Transverse colon (tissue), 4 donors: ENCODE measurements at regions not wholly inside any gene's neighbourhood (a gene's known extent, or its start where the extent isn't known, plus 50 kb on each side); places are given as distances from the start of the nearest gene placed in this dataset.

Source experiments
- DNase-seq: peaks from one replicate; pipeline ENCODE4 v3.0.0-alpha.2; 2019
- H3K27ac ChIP-seq, 4 donors: fragments of 200-600 bp; sonication (generic); 2 replicates each; pipeline ENCODE4 v1.5.1; 2016 to 2018; ENCODE audit warnings: inconsistent platforms in 4 of 4
- H3K27me3 ChIP-seq: fragments of 200-600 bp; sonication (generic); 2 replicates; pipeline ENCODE4 v1.5.1; 2017; ENCODE audit warnings: inconsistent platforms
- H3K36me3 ChIP-seq, 4 donors: fragments of 200-600 bp; sonication (generic); 2 replicates each; pipeline ENCODE4 v1.5.1; 2017 to 2019; ENCODE audit warnings: inconsistent platforms in 4 of 4
- H3K4me1 ChIP-seq, 4 donors: fragments of 200-600 bp; sonication (generic); 2 replicates each; pipeline ENCODE4 v1.5.1; 2017 to 2020; ENCODE audit warnings: inconsistent platforms in 4 of 4
- H3K4me3 ChIP-seq, 4 donors: fragments of 200-600 bp; sonication (generic); 1 replicate in 1 of 4; 2 replicates in 3 of 4; pipeline versions ENCODE4 v1.5.1 to v1.6.1; 2017 to 2019; ENCODE audit warnings: inconsistent platforms in 4 of 4
- H3K9me3 ChIP-seq, 2 donors: fragments of 200-600 bp; sonication (generic); 2 replicates each; pipeline ENCODE4 v1.5.1; 2017 to 2019; ENCODE audit warnings: inconsistent platforms in 2 of 2
- EP300 ChIP-seq: sonication (generic); formaldehyde crosslinking; IDR thresholded peaks from one replicate; pipeline ENCODE4 v1.6.1; 2017; ENCODE audit warnings: antibody characterized with exemption, low read depth
- POLR2A ChIP-seq: fragments of 450-650 bp; IDR thresholded peaks from one replicate; pipeline ENCODE4 v1.6.1; 2016; ENCODE audit warnings: antibody characterized with exemption, mild to moderate bottlenecking, moderate library complexity
- POLR2AphosphoS5 ChIP-seq, 3 donors: sonication (generic); formaldehyde crosslinking; IDR thresholded peaks; one replicate each; pipeline ENCODE4 v1.6.1; 2016; ENCODE audit warnings: antibody characterized with exemption in 3 of 3
- WGBS, 2 donors: methylation state at CpG; one replicate each; pipeline ENCODE4 v1.1.5; 2018; ENCODE audit warnings: low coverage in 1 of 2; 5-methylcytosine and 5-hydroxymethylcytosine counted together
- in situ Hi-C, 4 donors: fragments of 200-750 bp; cut with MboI; loops; one replicate each; pipeline versions ENCODE4 v1.15.0 to v1.15.1; 2017; ENCODE audit warnings: low sequenced_read_pairs in 3 of 4, low pct_ligation_motif_present in 1 of 4, low pct_unique_long_range_greater_than_20kb in 1 of 4
- intact Hi-C: fragments of 100-400 bp; cut with DNase I; formaldehyde crosslinking; loops from one replicate; pipeline ENCODE4 v1.15.1; 2023; ENCODE audit warnings: low total_unique reads
- TF ChIP-seq, protein P1 (sequence below), 5 experiments: fragments of 200-600 bp in 3 of 5; fragments of 450-650 bp in 2 of 5; sonication (generic) in 3 of 5; IDR thresholded peaks; 1 replicate in 2 of 5; 2 replicates in 3 of 5; pipeline ENCODE4 v1.5.1; 2016 to 2017; ENCODE audit warnings: antibody characterized with exemption in 5 of 5, inconsistent platforms in 3 of 5, mild to moderate bottlenecking in 2 of 5, moderate library complexity in 1 of 5

DNA sequence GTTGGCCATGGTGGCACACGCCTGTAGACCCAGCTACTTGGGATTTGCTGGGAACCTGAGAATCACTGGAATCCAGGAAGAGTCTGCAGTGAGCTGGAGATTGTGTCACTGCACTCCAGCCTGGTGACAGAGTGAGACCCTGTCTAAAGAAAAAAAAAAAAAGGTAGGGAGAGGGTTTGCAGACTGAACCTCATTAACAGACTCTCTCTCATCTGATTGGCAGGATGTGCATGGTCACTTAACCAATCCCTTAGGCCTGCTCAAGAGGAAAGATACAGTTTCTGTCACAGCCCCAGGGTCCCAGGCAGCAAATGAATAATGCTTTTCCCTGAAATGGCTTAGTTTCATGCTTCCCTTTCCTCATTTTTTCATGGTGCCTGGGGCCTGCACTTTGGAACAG is 160.5 kb upstream of the KCNJ16 start:
- WGBS, 2 donors = 80 to 87% methylated on average over 1 of the region's 1 CpG
- no peak for TF ChIP-seq EP300
- TF ChIP-seq POLR2AphosphoS5 (IDR thresholded peaks at IDR 0.05) = no peak
- TF ChIP-seq, protein P1, sequence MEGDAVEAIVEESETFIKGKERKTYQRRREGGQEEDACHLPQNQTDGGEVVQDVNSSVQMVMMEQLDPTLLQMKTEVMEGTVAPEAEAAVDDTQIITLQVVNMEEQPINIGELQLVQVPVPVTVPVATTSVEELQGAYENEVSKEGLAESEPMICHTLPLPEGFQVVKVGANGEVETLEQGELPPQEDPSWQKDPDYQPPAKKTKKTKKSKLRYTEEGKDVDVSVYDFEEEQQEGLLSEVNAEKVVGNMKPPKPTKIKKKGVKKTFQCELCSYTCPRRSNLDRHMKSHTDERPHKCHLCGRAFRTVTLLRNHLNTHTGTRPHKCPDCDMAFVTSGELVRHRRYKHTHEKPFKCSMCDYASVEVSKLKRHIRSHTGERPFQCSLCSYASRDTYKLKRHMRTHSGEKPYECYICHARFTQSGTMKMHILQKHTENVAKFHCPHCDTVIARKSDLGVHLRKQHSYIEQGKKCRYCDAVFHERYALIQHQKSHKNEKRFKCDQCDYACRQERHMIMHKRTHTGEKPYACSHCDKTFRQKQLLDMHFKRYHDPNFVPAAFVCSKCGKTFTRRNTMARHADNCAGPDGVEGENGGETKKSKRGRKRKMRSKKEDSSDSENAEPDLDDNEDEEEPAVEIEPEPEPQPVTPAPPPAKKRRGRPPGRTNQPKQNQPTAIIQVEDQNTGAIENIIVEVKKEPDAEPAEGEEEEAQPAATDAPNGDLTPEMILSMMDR (IDR thresholded peaks at IDR 0.05) = no peak
- TF ChIP-seq POLR2A = no peak

DNA sequence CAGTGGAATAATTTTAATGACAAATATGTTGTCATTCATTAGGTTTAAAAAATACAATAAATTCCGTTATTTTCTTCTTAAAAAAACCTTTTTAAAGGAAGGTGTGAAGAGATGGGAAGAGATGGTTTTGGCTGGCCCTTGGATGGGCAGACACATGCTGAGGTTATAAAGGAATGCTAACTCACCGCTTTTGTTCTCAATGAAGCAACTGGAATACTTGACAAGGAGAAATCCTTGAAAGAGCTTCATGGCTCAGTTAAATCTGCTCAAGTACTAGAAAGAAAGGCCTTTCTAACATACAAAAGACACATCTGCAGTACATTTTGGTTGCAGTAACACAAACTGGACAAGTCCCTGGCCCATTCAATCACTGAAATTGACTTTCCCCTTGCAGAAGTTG is 158.3 kb upstream of the KCNJ16 start:
- in situ Hi-C loops = no loop called here
- H3K27ac ChIP-seq = no peak overlapping the region

More for the DNA sequence above, 160.5 kb upstream of the KCNJ16 start:
- intact Hi-C loops = loop anchor here (5.0 kb wide), 1 partner anchor 1998 kb away; no protein-coding TSS in a partner anchor
- H3K4me3 ChIP-seq = no peak overlapping the region
- in situ Hi-C loops = no loop called here
- no peaks in the 10 kb centered on the region for H3K27me3 ChIP-seq
- H3K27ac ChIP-seq = no peak overlapping the region
- no peaks in the 10 kb centered on the region for H3K36me3 ChIP-seq
- H3K4me1 ChIP-seq = no peaks in the 10 kb centered on the region
- no peaks in the 10 kb centered on the region for H3K9me3 ChIP-seq
- no peak for DNase-seq

DNA sequence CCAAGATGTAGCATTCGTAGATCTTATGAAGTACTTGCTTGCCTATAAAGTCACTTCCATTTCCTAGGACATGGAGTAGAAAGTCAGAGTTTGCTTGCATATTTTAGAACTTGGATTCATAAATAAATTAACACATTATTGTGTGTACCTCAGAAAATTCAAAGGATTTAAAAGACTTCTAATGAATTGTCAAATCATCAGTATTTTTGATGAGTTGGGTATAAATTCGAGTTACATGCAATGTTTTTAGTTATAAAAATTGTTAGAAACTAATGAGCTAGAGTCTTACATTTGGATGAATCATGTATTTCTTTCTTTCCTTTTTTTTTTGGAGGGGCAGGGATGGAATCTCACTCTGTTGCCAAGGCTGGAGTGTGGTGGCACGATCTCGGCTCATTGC is 156.9 kb upstream of the KCNJ16 start:
- in situ Hi-C loops (no loop called here), intact Hi-C loops (no loop called here)
- Histone ChIP-seq H3K4me3 (no peak overlapping the region), H3K27me3 (no peaks in the 10 kb centered on the region), H3K4me1 (no peaks in the 10 kb centered on the region), H3K27ac (no peak overlapping the region), H3K9me3 (no peaks in the 10 kb centered on the region), H3K36me3 (no peaks in the 10 kb centered on the region)
- DNase-seq = no peak
- no peak for TF ChIP-seq POLR2AphosphoS5 (IDR thresholded peaks at IDR 0.05)
- no peak for TF ChIP-seq POLR2A
- WGBS, 2 donors = 73 to 74% methylated on average over 4 of the region's 4 CpGs

More for the DNA sequence above, 158.3 kb upstream of the KCNJ16 start:
- H3K4me3 ChIP-seq = no peak overlapping the region
- 83 to 96% methylated on average over 2 of the region's 2 CpGs for WGBS, 2 donors
- intact Hi-C loops = no loop called here
- H3K36me3 ChIP-seq = no peaks in the 10 kb centered on the region
- H3K4me1 ChIP-seq = no peaks in the 10 kb centered on the region
- no peak for DNase-seq
- H3K27me3 ChIP-seq = no peaks in the 10 kb centered on the region
- H3K9me3 ChIP-seq = no peaks in the 10 kb centered on the region
- TF ChIP-seq POLR2AphosphoS5 (IDR thresholded peaks at IDR 0.05) (no peak), EP300 (no peak), POLR2A (no peak)
- TF ChIP-seq, protein P1 (IDR thresholded peaks at IDR 0.05) = no peak

DNA sequence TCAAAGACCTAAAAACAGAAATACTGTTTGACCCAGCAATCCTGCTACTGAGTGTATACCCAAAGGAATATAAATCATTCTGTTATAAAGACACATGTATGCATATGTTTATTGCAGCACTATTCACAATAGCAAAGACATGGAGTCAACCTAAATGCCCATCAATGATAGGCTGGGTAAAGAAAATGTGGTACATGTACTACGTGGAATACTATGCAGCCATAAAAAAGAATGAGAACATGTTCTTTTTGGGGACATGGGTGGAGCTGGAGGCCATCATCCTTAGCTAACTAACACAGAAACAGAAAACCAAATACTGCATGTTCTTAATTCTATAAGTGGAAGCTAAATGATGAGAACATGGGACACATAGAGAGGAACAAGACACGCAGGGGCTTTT is 155.2 kb upstream of the KCNJ16 start:
- TF ChIP-seq POLR2A (no peak), POLR2AphosphoS5 (IDR thresholded peaks at IDR 0.05) (no peak)
- TF ChIP-seq, protein P1 (IDR thresholded peaks at IDR 0.05) = no peak
- intact Hi-C loops = no loop called here
- DNase-seq = no peak
- Histone ChIP-seq H3K27me3 (no peaks in the 10 kb centered on the region), H3K36me3 (no peaks in the 10 kb centered on the region), H3K4me1 (no peaks in the 10 kb centered on the region), H3K9me3 (no peaks in the 10 kb centered on the region), H3K4me3 (no peak overlapping the region), H3K27ac (no peak overlapping the region)
- in situ Hi-C loops = no loop called here
- 82 to 90% methylated on average over 2 of the region's 2 CpGs for WGBS, 2 donors

DNA sequence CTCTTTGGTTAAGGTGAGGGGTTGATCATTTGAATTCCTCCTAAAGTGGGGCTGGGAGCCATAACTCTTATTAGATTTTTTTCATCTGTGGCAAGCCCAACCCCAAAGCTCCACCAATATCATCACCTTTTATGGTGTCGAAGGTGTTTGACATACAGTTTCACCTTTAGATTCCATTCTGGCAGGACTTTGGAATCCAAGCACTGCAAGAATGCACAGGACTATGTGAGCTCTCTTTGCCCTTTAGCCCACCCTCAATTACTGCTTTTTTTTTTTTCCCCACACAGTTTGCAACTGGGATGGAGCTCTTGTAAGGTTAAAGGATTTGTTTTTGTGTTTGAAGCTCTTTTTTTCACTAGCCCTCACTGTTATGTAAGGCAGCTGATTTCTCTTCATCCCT is 154.0 kb upstream of the KCNJ16 start:
- TF ChIP-seq POLR2A = no peak
- no peak for TF ChIP-seq POLR2AphosphoS5 (IDR thresholded peaks at IDR 0.05)
- TF ChIP-seq, protein P1 (IDR thresholded peaks at IDR 0.05) = no peak
- no peak for TF ChIP-seq EP300
- intact Hi-C loops (no loop called here), in situ Hi-C loops (no loop called here)
- Histone ChIP-seq H3K27ac (no peak overlapping the region), H3K36me3 (no peaks in the 10 kb centered on the region), H3K4me3 (no peak overlapping the region), H3K27me3 (no peaks in the 10 kb centered on the region), H3K4me1 (no peaks in the 10 kb centered on the region), H3K9me3 (no peaks in the 10 kb centered on the region)
- 38% methylated on average over 1 of the region's 1 CpG for WGBS, 2 donors
- no peak for DNase-seq
